Dedifferentiated amniotic fluid mesenchymal stem cell (primary cell): ENCODE measurements at regions not wholly inside any gene's neighbourhood (a gene's known extent, or its start where the extent isn't known, plus 50 kb on each side); places are given as distances from the start of the nearest gene placed in this dataset.
A peak's percentile ranks its signal among the peaks of the same experiment; 100 is the strongest.
"Not testable (repeated sequence)": the region's sequence is repeated elsewhere in the genome, so short reads cannot be mapped to it uniquely, and the experiment has no call there.

ENCODE experiments used
- DNase-seq: peaks from one replicate; pipeline ENCODE4 v3.0.0-alpha.2; 2016; ENCODE audit errors: extremely low spot score

- DNase-seq, result not testable (repeated sequence)
These were observed 1126.0 kb upstream of the TMEM132C start for GRCh38 chr12:127140864-127141484.

GRCh38 chr12:127143020-127143419, 1124.0 kb upstream of the TMEM132C start:
- DNase-seq, result no peak

- no peak for DNase-seq
These were observed 1122.2 kb upstream of the TMEM132C start for GRCh38 chr12:127144770-127145169.

GRCh38 chr12:127145241-127145928, 1121.6 kb upstream of the TMEM132C start:
- DNase-seq, result no peak

- DNase-seq, result peak; percentile 55
These were observed 1120.8 kb upstream of the TMEM132C start for GRCh38 chr12:127145929-127146789.

GRCh38 chr12:127146991-127147718, 1119.8 kb upstream of the TMEM132C start:
- no peak for DNase-seq

GRCh38 chr12:127147724-127148123, 1119.2 kb upstream of the TMEM132C start:
- DNase-seq, result no peak

GRCh38 chr12:127148318-127148717, 1118.7 kb upstream of the TMEM132C start:
- DNase-seq, result no peak

- no peak for DNase-seq
These were observed 1117.6 kb upstream of the TMEM132C start for GRCh38 chr12:127149226-127149964.

GRCh38 chr12:127150028-127150427, 1116.9 kb upstream of the TMEM132C start:
- no peak for DNase-seq

- no peak for DNase-seq
These were observed 1116.5 kb upstream of the TMEM132C start for GRCh38 chr12:127150479-127150878.

GRCh38 chr12:127150956-127151355, 1116.0 kb upstream of the TMEM132C start:
- DNase-seq, result no peak

- no peak for DNase-seq
These were observed 1113.0 kb upstream of the TMEM132C start for GRCh38 chr12:127153996-127154395.

GRCh38 chr12:127154830-127155229, 1112.1 kb upstream of the TMEM132C start:
- DNase-seq, result not testable (repeated sequence)

GRCh38 chr12:127155935-127156619, 1110.9 kb upstream of the TMEM132C start:
- DNase-seq, result not testable (repeated sequence)

- not testable (repeated sequence) for DNase-seq
These were observed 1109.2 kb upstream of the TMEM132C start for GRCh38 chr12:127157501-127158366.

GRCh38 chr12:127158385-127159061, 1108.4 kb upstream of the TMEM132C start:
- DNase-seq, result no peak

- no peak for DNase-seq
These were observed 1105.5 kb upstream of the TMEM132C start for GRCh38 chr12:127161466-127161865.

GRCh38 chr12:127162307-127162706, 1104.7 kb upstream of the TMEM132C start:
- no peak for DNase-seq
